Neural progenitor cell (in vitro differentiated cells): ENCODE measurements at regions not wholly inside any gene's neighbourhood (a gene's known extent, or its start where the extent isn't known, plus 50 kb on each side); places are given as distances from the start of the nearest gene placed in this dataset.

Experiments used
- CTCF ChIP-seq: fragments of 200-600 bp; sonication (generic); IDR thresholded peaks from 2 replicates; pipeline ENCODE4 v1.5.1; 2017; ENCODE audit warnings: antibody characterized with exemption, mild to moderate bottlenecking
- EZH2 ChIP-seq: fragments of 200-600 bp; sonication (generic); IDR thresholded peaks from 2 replicates; pipeline ENCODE4 v1.6.1; 2017; ENCODE audit warnings: antibody characterized with exemption, mild to moderate bottlenecking, moderate library complexity

- TF ChIP-seq CTCF = no peak
- TF ChIP-seq EZH2 = no peak
Observed at GRCh38 chr13:103466761-103467160, 400.5 kb upstream of the SLC10A2 start.
